Neural progenitor cell (in vitro differentiated cells): ENCODE measurements at regions not wholly inside any gene's neighbourhood (a gene's known extent, or its start where the extent isn't known, plus 50 kb on each side); places are given as distances from the start of the nearest gene placed in this dataset.

Source experiments
- EZH2 ChIP-seq: fragments of 200-600 bp; sonication (generic); IDR thresholded peaks from 2 replicates; pipeline ENCODE4 v1.6.1; 2017; ENCODE audit warnings: antibody characterized with exemption, mild to moderate bottlenecking, moderate library complexity
- EZH2phosphoT487 ChIP-seq: fragments of 200-600 bp; sonication (generic); IDR thresholded peaks from 2 replicates; pipeline ENCODE4 v1.6.1; 2017; ENCODE audit warnings: antibody characterized with exemption
- TF ChIP-seq, protein P1 (sequence below): fragments of 200-600 bp; sonication (generic); IDR thresholded peaks from 2 replicates; pipeline ENCODE4 v1.5.1; 2017; ENCODE audit warnings: antibody characterized with exemption, mild to moderate bottlenecking

GRCh38 chrX:95318882-95319281 lies 1365.8 kb upstream of the DIAPH2 start:
- TF ChIP-seq EZH2phosphoT487: no peak
- TF ChIP-seq, protein P1, sequence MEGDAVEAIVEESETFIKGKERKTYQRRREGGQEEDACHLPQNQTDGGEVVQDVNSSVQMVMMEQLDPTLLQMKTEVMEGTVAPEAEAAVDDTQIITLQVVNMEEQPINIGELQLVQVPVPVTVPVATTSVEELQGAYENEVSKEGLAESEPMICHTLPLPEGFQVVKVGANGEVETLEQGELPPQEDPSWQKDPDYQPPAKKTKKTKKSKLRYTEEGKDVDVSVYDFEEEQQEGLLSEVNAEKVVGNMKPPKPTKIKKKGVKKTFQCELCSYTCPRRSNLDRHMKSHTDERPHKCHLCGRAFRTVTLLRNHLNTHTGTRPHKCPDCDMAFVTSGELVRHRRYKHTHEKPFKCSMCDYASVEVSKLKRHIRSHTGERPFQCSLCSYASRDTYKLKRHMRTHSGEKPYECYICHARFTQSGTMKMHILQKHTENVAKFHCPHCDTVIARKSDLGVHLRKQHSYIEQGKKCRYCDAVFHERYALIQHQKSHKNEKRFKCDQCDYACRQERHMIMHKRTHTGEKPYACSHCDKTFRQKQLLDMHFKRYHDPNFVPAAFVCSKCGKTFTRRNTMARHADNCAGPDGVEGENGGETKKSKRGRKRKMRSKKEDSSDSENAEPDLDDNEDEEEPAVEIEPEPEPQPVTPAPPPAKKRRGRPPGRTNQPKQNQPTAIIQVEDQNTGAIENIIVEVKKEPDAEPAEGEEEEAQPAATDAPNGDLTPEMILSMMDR: peak; percentile 61
- no peak for TF ChIP-seq EZH2
